Dermis blood vessel endothelial cell (primary cell): ENCODE measurements at regions not wholly inside any gene's neighbourhood (a gene's known extent, or its start where the extent isn't known, plus 50 kb on each side); places are given as distances from the start of the nearest gene placed in this dataset.
"Not testable (repeated sequence)": the region's sequence is repeated elsewhere in the genome, so short reads cannot be mapped to it uniquely, and the experiment has no call there.

Experiments used
- DNase-seq: peaks from one replicate; pipeline ENCODE4 v3.0.0; 2010

GRCh38 chr9:2243666-2244555 is 228.8 kb downstream of the SMARCA2 start:
- DNase-seq: peak; percentile 5

- no peak for DNase-seq
These were observed 232.2 kb downstream of the SMARCA2 start for GRCh38 chr9:2247340-2247739.

GRCh38 chr9:2248768-2249265 is 233.7 kb downstream of the SMARCA2 start:
- DNase-seq: no peak

- no peak for DNase-seq
These were observed 238.8 kb downstream of the SMARCA2 start for GRCh38 chr9:2253636-2254580.

GRCh38 chr9:2255128-2255527 is 240.0 kb downstream of the SMARCA2 start:
- no peak for DNase-seq

- DNase-seq: no peak
These were observed 242.2 kb downstream of the SMARCA2 start for GRCh38 chr9:2257248-2257929.

- DNase-seq: no peak
These were observed 245.5 kb downstream of the SMARCA2 start for GRCh38 chr9:2260417-2261306.

- no peak for DNase-seq
These were observed 246.4 kb downstream of the SMARCA2 start for GRCh38 chr9:2261421-2262103.

GRCh38 chr9:2262386-2263071 is 247.4 kb downstream of the SMARCA2 start:
- no peak for DNase-seq

- DNase-seq: no peak
These were observed 248.0 kb downstream of the SMARCA2 start for GRCh38 chr9:2263111-2263510.

- no peak for DNase-seq
These were observed 248.5 kb downstream of the SMARCA2 start for GRCh38 chr9:2263665-2264064.

- DNase-seq: no peak
These were observed 248.9 kb downstream of the SMARCA2 start for GRCh38 chr9:2264081-2264480.

- DNase-seq: no peak
These were observed 252.1 kb downstream of the SMARCA2 start for GRCh38 chr9:2267181-2267745.

- DNase-seq: no peak
These were observed 254.6 kb downstream of the SMARCA2 start for GRCh38 chr9:2269778-2270177.

- no peak for DNase-seq
These were observed 255.4 kb downstream of the SMARCA2 start for GRCh38 chr9:2270565-2270964.

GRCh38 chr9:2271426-2271825 is 256.3 kb downstream of the SMARCA2 start:
- peak; percentile 63 for DNase-seq

GRCh38 chr9:2274762-2275161 is 259.6 kb downstream of the SMARCA2 start:
- DNase-seq: no peak

- DNase-seq: no peak
These were observed 261.1 kb downstream of the SMARCA2 start for GRCh38 chr9:2276296-2276695.

GRCh38 chr9:2277133-2277532 is 262.0 kb downstream of the SMARCA2 start:
- not testable (repeated sequence) for DNase-seq

- not testable (repeated sequence) for DNase-seq
These were observed 262.5 kb downstream of the SMARCA2 start for GRCh38 chr9:2277644-2278043.
